Head of caudate nucleus (tissue), 42 donors: ENCODE measurements at regions not wholly inside any gene's neighbourhood (a gene's known extent, or its start where the extent isn't known, plus 50 kb on each side); places are given as distances from the start of the nearest gene placed in this dataset.

Experiments
- DNase-seq, 42 donors: peaks; one replicate each; pipeline versions ENCODE4 v3.0.0 to v3.0.0-alpha.2; 2020 to 2021; ENCODE audit warnings: mixed read lengths in 7 of 42
- intact Hi-C: fragments of 100-400 bp; cut with DNase I; formaldehyde crosslinking; loops from one replicate; pipeline ENCODE4 v1.15.0; 2022

- no peak for DNase-seq
- intact Hi-C loops, result no loop called here
Measured at GRCh38 chr18:24710474-24710873, 250.0 kb downstream of the HRH4 start.

GRCh38 chr18:24719791-24720190, 259.4 kb downstream of the HRH4 start:
- intact Hi-C loops, result no loop called here
- DNase-seq, result no peak

GRCh38 chr18:24721388-24721787, 261.0 kb downstream of the HRH4 start:
- intact Hi-C loops, result no loop called here
- DNase-seq, result no peak

GRCh38 chr18:24725644-24726415, 265.4 kb downstream of the HRH4 start:
- DNase-seq, result no peak
- intact Hi-C loops, result loop anchor here (2.0 kb wide), 1 partner anchor 125 kb away; no protein-coding TSS in a partner anchor

DNA sequence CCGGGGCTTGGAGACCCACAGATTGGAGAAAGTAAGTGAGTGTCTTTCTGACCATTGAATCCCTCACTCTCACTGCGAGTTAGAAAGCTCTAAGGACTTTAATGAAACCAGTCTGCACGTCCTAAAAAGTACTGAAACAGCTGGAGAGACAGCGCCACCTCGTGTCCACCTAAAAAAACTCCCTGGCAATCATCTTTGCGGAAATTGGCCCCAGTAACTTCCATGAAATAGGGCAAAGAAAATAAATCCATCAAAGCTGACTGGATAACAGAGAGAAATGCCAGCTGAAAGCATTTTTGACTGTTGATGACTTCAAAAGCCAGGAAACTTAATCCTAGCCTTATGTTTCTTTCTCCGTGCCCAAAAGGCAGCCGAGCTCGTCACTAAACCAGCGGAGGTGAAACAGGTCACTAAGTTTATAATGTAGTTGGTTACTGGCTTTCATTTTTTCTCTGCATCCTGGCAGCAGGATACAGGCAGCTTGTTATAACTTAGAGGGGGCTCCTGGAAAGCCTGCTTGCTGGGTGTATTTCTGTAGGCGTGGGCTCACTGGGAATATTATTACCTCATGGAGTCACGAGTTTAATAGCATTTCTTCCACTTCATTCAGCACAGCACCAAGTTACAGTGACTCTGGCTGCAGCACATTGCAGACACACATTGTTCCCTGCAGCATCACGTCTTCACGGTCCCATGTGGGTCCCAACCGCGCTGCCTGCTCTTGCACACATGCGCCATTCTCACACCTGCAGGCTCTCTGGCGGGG, 266.5 kb downstream of the HRH4 start:
- peak; percentile 52 to 90 (median 78) for DNase-seq
- intact Hi-C loops, result loop anchor here (2.0 kb wide), 1 partner anchor 126 kb away; no protein-coding TSS in a partner anchor

DNA sequence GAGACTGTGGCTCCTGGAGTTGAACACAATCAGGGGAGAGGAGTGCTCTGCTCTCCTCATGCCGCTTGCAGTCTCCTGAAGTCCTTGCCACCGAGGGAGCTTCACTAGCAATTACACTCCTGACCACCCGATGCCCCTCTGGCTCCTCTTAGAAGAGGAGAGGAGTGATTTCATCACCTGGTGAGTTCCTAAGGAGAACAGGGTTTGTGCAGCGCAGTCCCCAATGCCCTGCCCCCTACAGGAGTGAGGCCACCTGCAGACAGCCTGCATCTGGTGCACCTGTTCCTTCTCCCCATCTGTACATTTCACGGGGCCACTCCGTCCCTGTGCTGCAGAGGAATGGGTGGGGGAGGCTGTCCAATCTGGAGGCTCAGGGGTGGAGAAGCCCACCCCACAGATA, 267.2 kb downstream of the HRH4 start:
- DNase-seq, result peak in 16 of 42 donors; percentile 1 to 41 (median 20)
- intact Hi-C loops, result loop anchor here (2.0 kb wide), 1 partner anchor 127 kb away; no protein-coding TSS in a partner anchor

DNA sequence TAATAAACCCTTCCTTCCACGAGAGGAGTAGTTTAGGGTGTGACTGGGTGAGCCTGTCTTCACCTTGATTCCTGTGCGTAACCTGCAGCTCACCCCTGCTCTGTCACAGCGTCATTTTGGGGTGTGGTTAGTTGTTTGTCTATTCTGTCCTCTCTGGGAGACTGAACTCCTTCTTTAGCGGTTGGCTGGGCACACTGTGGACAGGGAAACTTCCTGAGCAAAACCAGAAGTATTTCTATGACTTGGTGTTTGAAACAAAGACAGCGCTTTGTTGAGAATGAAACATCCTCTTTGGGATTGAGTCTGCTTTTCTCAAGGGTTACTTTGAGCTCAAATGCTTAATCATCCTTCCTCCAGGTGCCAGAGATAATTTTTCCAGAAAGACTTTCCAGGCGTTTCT, 270.7 kb downstream of the HRH4 start:
- intact Hi-C loops, result no loop called here

GRCh38 chr18:24731981-24732380, 271.5 kb downstream of the HRH4 start:
- no peak for DNase-seq
- intact Hi-C loops, result no loop called here

More for the DNA sequence above, 270.7 kb downstream of the HRH4 start:
- no peak for DNase-seq

DNA sequence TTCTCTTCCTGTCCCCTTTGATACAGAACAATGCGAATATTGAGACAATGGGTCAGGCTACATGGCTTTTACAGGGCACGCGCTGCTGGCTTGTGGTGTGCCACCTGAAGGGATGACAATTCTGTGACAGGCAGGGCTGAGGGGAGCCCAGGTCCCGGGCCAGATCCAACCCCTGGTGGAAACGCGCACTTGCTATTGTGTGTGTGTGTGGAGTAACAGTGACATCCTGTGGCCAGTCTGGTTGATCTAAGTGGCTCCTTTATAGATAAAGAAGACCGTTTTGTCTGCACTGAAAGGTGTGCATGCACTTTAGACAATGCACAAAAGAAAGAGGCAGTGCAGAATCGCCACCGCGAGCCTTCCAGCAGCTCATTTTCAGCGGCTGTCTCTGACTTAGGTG, 273.6 kb downstream of the HRH4 start:
- intact Hi-C loops, result no loop called here
- DNase-seq, result peak in 32 of 42 donors; percentile 3 to 56 (median 25)

- intact Hi-C loops, result no loop called here
Measured at GRCh38 chr18:24735624-24736231, 275.3 kb downstream of the HRH4 start.

GRCh38 chr18:24736662-24737330, 276.4 kb downstream of the HRH4 start:
- no peak for DNase-seq
- intact Hi-C loops, result no loop called here

More at GRCh38 chr18:24735624-24736231, 275.3 kb downstream of the HRH4 start:
- no peak for DNase-seq

DNA sequence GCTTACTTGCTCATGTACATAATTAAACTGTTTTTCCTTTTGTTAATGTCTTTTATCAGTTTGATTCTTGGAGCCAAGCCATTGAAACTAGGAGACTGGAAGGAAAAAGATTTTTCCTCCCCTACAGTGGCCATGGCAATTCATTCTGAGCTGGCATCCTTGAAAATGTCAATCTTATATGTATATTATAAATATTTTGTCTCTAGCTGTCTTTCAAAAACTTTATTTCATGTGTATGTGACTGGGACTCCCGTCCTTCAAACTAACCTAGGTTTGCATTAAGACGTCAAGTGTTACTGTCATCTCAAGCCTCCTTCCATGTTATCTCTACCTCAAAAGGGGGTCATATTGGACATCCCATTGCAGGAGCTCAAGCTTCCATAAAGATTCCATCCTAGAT, 280.4 kb downstream of the HRH4 start:
- intact Hi-C loops, result no loop called here
- DNase-seq, result no peak

DNA sequence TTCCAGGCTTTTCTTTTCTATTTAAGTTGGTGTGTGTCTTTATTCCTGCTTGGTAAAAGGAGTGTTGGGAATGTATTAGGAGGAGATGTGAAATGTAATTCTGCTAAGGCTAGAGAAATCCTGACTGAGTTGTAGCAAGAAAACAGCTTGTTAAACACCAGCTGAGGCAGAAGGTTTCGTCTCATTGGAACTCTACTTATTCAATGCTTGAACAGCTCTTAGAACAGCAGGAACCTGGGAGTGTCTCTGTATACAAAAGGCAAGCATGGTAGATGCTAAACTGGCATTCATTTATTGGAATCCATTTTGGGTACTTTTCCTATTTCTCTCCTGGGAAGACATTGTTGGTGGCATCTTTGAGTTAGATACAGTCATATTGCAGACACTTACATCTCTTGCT, 280.9 kb downstream of the HRH4 start:
- intact Hi-C loops, result no loop called here
- DNase-seq, result no peak

DNA sequence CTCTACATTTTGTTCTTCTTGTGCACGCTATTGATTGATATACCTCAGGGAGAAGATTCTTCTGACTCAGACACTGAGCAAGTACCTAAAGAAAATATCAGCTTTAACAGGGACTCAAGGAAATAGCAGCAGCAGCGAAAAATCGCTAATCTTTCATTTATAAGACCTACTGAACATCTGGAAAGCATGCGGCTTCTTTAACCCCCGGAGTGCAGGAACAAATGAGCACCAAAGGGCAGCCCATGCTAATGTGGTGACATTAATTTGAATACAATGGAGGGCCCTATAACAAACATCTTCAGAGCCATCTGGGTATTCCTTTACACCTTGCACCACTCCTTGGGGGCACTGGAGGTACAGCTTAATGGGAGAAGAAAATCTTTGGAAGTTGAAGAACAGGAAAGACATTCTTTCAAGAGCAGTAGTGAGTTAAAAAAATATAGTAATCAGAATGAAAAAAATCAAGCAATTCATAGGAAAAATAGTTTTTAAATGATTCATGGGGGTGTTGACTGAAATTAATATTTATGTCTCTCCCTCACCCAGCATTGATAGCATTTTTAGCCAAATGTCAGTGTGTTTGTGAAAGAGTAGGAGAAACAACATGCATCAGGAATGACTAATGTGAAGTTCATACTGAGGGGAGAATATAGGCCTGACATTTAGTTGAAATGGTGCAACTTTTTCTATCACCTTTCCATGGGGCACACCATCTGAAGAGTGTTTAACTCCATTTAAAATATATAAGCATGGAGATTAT, 281.7 kb downstream of the HRH4 start:
- intact Hi-C loops, result no loop called here
- DNase-seq, result no peak

GRCh38 chr18:24754583-24755253, 294.3 kb downstream of the HRH4 start:
- no peak for DNase-seq
- intact Hi-C loops, result no loop called here

- no peak for DNase-seq
- intact Hi-C loops, result no loop called here
Measured at GRCh38 chr18:24756385-24756784, 295.9 kb downstream of the HRH4 start.

GRCh38 chr18:24757134-24757533, 296.7 kb downstream of the HRH4 start:
- DNase-seq, result no peak
- intact Hi-C loops, result no loop called here

GRCh38 chr18:24761765-24762164, 301.3 kb downstream of the HRH4 start:
- DNase-seq, result no peak
- intact Hi-C loops, result no loop called here
